OCI-LY7 (cell line): ENCODE measurements at regions not wholly inside any gene's neighbourhood (a gene's known extent, or its start where the extent isn't known, plus 50 kb on each side); places are given as distances from the start of the nearest gene placed in this dataset.
"Not testable (repeated sequence)": the region's sequence is repeated elsewhere in the genome, so short reads cannot be mapped to it uniquely, and the experiment has no call there.

Experiments
- BruUV-seq: library from RNA; stranded (reverse); fragments of 400-500 nt; replicated peaks from 2 replicates; lab custom pipeline; 2021; lab: Mats Ljungman, UMichigan
- CTCF ChIA-PET: fragments of 300-600 bp; sonication (Branson Sonifier 250); formaldehyde crosslinking; loops from one replicate; lab custom pipeline; 2022; ENCODE audit warnings: antibody characterized with exemption; ENCODE audit not compliant: unreplicated experiment; lab: Charles Lee
- POLR2A ChIA-PET: fragments of 300-600 bp; sonication (Branson Sonifier 250); formaldehyde crosslinking; loops from one replicate; lab custom pipeline; 2022; ENCODE audit warnings: antibody characterized with exemption; lab: Charles Lee
- DNase-seq: peaks from one replicate; pipeline ENCODE4 v3.0.0-alpha.2; 2015; ENCODE audit warnings: low spot score
- H2AFZ ChIP-seq: fragments of 200-600 bp; sonication (generic), shearing (Covaris generic); 2 replicates; pipeline ENCODE4 v1.6.1; 2014; ENCODE audit warnings: mild to moderate bottlenecking, antibody characterized with exemption, low read length, moderate library complexity
- H3K27ac ChIP-seq: fragments of 200-600 bp; sonication (generic); 2 replicates; pipeline ENCODE4 v1.5.1; 2014; ENCODE audit warnings: mixed run types, low read depth, mild to moderate bottlenecking, moderate library complexity, low read length, inconsistent platforms; ENCODE audit not compliant: poor library complexity, severe bottlenecking
- H3K36me3 ChIP-seq: fragments of 200-600 bp; sonication (generic); 2 replicates; pipeline ENCODE4 v1.6.1; 2014; ENCODE audit warnings: mild to moderate bottlenecking, antibody characterized with exemption, low read length, moderate library complexity, mixed read lengths; ENCODE audit not compliant: insufficient read depth
- H3K4me1 ChIP-seq: fragments of 200-600 bp; sonication (generic); 2 replicates; pipeline ENCODE4 v1.5.1; 2014; ENCODE audit warnings: mild to moderate bottlenecking, low read length; ENCODE audit not compliant: insufficient read depth, poor library complexity, severe bottlenecking
- H3K4me2 ChIP-seq: fragments of 200-600 bp; sonication (generic); 2 replicates; pipeline ENCODE4 v1.6.1; 2014; ENCODE audit warnings: mild to moderate bottlenecking, low read length
- H3K4me3 ChIP-seq: fragments of 200-600 bp; sonication (generic); 2 replicates; pipeline ENCODE4 v1.5.1; 2014; ENCODE audit warnings: mild to moderate bottlenecking, low read depth, low read length; ENCODE audit not compliant: poor library complexity, severe bottlenecking
- H3K79me2 ChIP-seq: fragments of 200-600 bp; sonication (generic); 2 replicates; pipeline ENCODE4 v1.6.1; 2016; ENCODE audit warnings: low read depth, mild to moderate bottlenecking, low read length, moderate library complexity, mixed read lengths; ENCODE audit not compliant: insufficient read depth
- H3K9me2 ChIP-seq: fragments of 200-600 bp; sonication (generic); 2 replicates; pipeline ENCODE4 v1.6.1; 2016; ENCODE audit warnings: mild to moderate bottlenecking, low read length, mixed read lengths; ENCODE audit not compliant: insufficient read depth
- H3K9me3 ChIP-seq: fragments of 200-600 bp; sonication (generic); 2 replicates; pipeline ENCODE4 v1.6.1; 2014; ENCODE audit warnings: mild to moderate bottlenecking, mixed run types, low read length, mixed read lengths
- H4K20me1 ChIP-seq: fragments of 200-600 bp; sonication (generic); 2 replicates; pipeline ENCODE4 v1.6.1; 2014; ENCODE audit warnings: mild to moderate bottlenecking, antibody characterized with exemption, low read length, moderate library complexity, mixed read lengths; ENCODE audit not compliant: insufficient read depth
- EZH2phosphoT487 ChIP-seq: fragments of 200-600 bp; sonication (generic); IDR thresholded peaks from 2 replicates; pipeline ENCODE4 v1.6.1; 2018; ENCODE audit warnings: low read depth, borderline replicate concordance, mild to moderate bottlenecking, mixed run types, antibody characterized with exemption, low read length, moderate library complexity, mixed read lengths
- intact Hi-C: fragments of 100-400 bp; cut with micrococcal nuclease; formaldehyde crosslinking; loops from one replicate; pipeline ENCODE4 v1.10.0; 2022; ENCODE audit not compliant: unreplicated experiment
- TF ChIP-seq, protein P1 (sequence below): fragments of 200-600 bp; sonication (generic); conservative IDR thresholded peaks from 2 replicates; pipeline ENCODE4 v1.5.1; 2014; ENCODE audit warnings: mild to moderate bottlenecking, antibody characterized with exemption, low read length, moderate library complexity, mixed read lengths

DNA sequence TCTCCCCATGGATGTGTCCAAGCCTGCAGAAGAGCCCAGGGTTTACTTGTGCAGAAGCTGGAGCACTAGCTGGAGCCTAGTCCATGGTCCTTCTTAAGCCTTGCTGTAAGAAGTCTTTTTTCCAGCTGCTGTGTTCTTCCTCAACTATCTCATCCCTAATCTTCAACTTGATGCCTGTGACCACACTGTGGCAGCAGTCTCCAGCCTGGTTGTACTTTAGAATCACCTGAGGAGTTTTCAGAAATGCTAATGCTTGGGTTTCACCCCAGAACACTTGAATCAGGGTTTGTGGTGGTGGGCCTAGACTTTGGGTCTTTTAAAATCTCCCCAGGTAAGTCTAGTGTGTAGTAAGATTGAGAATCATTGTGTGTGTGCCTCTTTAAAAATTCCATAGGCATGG, 173.6 kb downstream of the ADCYAP1 start:
- BruUV-seq = no TSS peak
- intact Hi-C loops = no loop called here
- H3K79me2 ChIP-seq = no peaks in the 10 kb centered on the region
- TF ChIP-seq, protein P1, sequence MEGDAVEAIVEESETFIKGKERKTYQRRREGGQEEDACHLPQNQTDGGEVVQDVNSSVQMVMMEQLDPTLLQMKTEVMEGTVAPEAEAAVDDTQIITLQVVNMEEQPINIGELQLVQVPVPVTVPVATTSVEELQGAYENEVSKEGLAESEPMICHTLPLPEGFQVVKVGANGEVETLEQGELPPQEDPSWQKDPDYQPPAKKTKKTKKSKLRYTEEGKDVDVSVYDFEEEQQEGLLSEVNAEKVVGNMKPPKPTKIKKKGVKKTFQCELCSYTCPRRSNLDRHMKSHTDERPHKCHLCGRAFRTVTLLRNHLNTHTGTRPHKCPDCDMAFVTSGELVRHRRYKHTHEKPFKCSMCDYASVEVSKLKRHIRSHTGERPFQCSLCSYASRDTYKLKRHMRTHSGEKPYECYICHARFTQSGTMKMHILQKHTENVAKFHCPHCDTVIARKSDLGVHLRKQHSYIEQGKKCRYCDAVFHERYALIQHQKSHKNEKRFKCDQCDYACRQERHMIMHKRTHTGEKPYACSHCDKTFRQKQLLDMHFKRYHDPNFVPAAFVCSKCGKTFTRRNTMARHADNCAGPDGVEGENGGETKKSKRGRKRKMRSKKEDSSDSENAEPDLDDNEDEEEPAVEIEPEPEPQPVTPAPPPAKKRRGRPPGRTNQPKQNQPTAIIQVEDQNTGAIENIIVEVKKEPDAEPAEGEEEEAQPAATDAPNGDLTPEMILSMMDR = no peak
- no peak for TF ChIP-seq EZH2phosphoT487
- no peaks in the 10 kb centered on the region for H3K4me1 ChIP-seq
- H3K27ac ChIP-seq = no peak overlapping the region
- CTCF ChIA-PET = no interaction called here
- POLR2A ChIA-PET = no interaction called here
- H3K4me2 ChIP-seq = no peak overlapping the region
- no peak for DNase-seq
- H3K4me3 ChIP-seq = no peak overlapping the region
- H3K36me3 ChIP-seq = no peaks in the 10 kb centered on the region
- no peaks in the 10 kb centered on the region for H4K20me1 ChIP-seq
- no peak overlapping the region for H2AFZ ChIP-seq
- H3K9me3 ChIP-seq = no peaks in the 10 kb centered on the region
- no peaks in the 10 kb centered on the region for H3K9me2 ChIP-seq

DNA sequence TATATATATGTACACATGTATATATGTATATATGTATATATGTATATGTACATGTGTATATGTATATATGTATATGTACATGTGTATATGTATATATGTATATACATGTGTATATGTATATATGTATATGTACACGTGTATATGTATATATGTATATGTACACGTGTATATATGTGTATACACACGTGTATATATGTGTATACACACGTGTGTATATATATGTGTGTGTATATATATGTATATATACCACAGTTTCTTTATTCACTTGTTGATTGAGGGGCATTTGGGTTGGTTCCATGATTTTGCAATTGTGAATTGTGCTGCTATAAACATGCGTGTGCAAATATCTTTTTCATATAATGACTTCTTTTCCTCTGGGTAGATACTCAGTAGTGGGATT, 179.0 kb downstream of the ADCYAP1 start:
- BruUV-seq, H2AFZ ChIP-seq, H3K9me2 ChIP-seq, H3K4me1 ChIP-seq, H3K4me2 ChIP-seq, H3K4me3 ChIP-seq, H3K9me3 ChIP-seq, CTCF ChIA-PET, DNase-seq, H3K79me2 ChIP-seq, H4K20me1 ChIP-seq, H3K27ac ChIP-seq, intact Hi-C loops, H3K36me3 ChIP-seq, POLR2A ChIA-PET: not testable (repeated sequence)

DNA sequence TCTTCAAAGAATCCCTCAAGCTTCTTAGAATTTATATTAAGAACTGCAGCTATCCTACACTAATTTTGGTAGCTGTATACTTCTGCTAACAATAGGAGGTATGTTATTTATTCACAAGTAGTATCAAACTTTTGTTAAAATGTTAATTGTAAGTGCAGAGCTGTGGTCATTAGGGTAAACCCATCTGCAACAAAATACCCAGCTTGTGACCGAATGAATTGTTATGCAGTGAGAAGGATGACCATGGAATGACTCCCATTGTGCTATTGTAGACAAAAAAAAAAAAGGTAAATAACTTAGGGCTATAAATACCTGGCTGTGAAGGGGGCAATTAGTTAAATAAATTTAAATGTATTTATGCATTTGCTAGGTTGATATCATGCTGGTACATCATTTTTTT, 186.1 kb downstream of the ADCYAP1 start:
- H3K4me3 ChIP-seq = no peak overlapping the region
- TF ChIP-seq EZH2phosphoT487 = no peak
- TF ChIP-seq, protein P1 = no peak
- no peaks in the 10 kb centered on the region for H4K20me1 ChIP-seq
- no peak overlapping the region for H3K4me2 ChIP-seq
- intact Hi-C loops = no loop called here
- no peak overlapping the region for H3K27ac ChIP-seq
- H3K9me3 ChIP-seq = no peaks in the 10 kb centered on the region
- H3K4me1 ChIP-seq = no peaks in the 10 kb centered on the region
- H3K36me3 ChIP-seq = no peaks in the 10 kb centered on the region
- CTCF ChIA-PET = no interaction called here
- no peak overlapping the region for H2AFZ ChIP-seq
- POLR2A ChIA-PET = no interaction called here
- no peak for DNase-seq
- H3K79me2 ChIP-seq = no peaks in the 10 kb centered on the region
- no peaks in the 10 kb centered on the region for H3K9me2 ChIP-seq
- BruUV-seq = no TSS peak
